Endothelial cell of umbilical vein (primary cell): ENCODE measurements at regions not wholly inside any gene's neighbourhood (a gene's known extent, or its start where the extent isn't known, plus 50 kb on each side); places are given as distances from the start of the nearest gene placed in this dataset.

ENCODE experiments used
- BruUV-seq: library from RNA; stranded (reverse); fragments of 400-500 nt; replicated peaks from 2 replicates; lab custom pipeline; 2021; lab: Mats Ljungman, UMichigan
- CTCF ChIA-PET: fragments of 300-600, 350-600 bp; sonication (Branson Sonifier 250); formaldehyde crosslinking; loops from one replicate; lab custom pipeline; 2021; ENCODE audit warnings: antibody characterized with exemption, inconsistent platforms; lab: Charles Lee
- POLR2A ChIA-PET: fragments of 300-600, 350-600 bp; sonication (Branson Sonifier 250); formaldehyde crosslinking; loops from one replicate; lab custom pipeline; 2021; ENCODE audit warnings: antibody characterized with exemption, inconsistent platforms; lab: Charles Lee
- DNase-seq: peaks from one replicate; pipeline ENCODE4 v3.0.0-alpha.2; 2011; ENCODE audit warnings: low read depth, low spot score
- FAIRE-seq: peaks from 2 replicates; lab custom pipeline; 2011; peaks lifted over from hg19 to GRCh38; lab: Jason Lieb, UNC
- H2AFZ ChIP-seq: 2 replicates; pipeline ENCODE4 v1.6.0; 2012; ENCODE audit warnings: low read depth, low read length, control low read depth, inconsistent platforms
- H3K27ac ChIP-seq: 2 replicates; pipeline ENCODE4 v1.5.1; 2011; ENCODE audit warnings: low read depth, mild to moderate bottlenecking, control low read depth, low read length, moderate library complexity; ENCODE audit not compliant: insufficient read depth
- H3K27me3 ChIP-seq, 2 experiments: 2 replicates each; pipeline versions ENCODE4 v1.6.0 to v1.6.1; 2011; ENCODE audit warnings: low read length in 2 of 2, mixed read lengths in 1 of 2; ENCODE audit not compliant: control insufficient read depth in 2 of 2, insufficient read depth in 2 of 2
- H3K36me3 ChIP-seq, 2 experiments: 2 replicates in 1 of 2; 3 replicates in 1 of 2; pipeline ENCODE4 v1.5.1; 2011; ENCODE audit warnings: low read length in 2 of 2, mild to moderate bottlenecking in 1 of 2, moderate library complexity in 1 of 2; ENCODE audit not compliant: control insufficient read depth in 2 of 2, insufficient read depth in 2 of 2; ENCODE audit errors: extremely low read depth in 1 of 2
- H3K4me1 ChIP-seq: 3 replicates; pipeline ENCODE4 v1.5.1; 2011; ENCODE audit warnings: mild to moderate bottlenecking, low read length; ENCODE audit not compliant: control insufficient read depth, insufficient read depth; ENCODE audit errors: extremely low read depth
- H3K4me2 ChIP-seq: 2 replicates; pipeline ENCODE4 v1.6.1; 2011; ENCODE audit warnings: low read length, control low read depth, mixed read lengths; ENCODE audit not compliant: insufficient read depth
- H3K4me3 ChIP-seq, 3 experiments: fragments of 200-600 bp in 1 of 3; sonication (generic), shearing (Covaris generic) in 1 of 3; replicated peaks in 1 of 3; 2 replicates each; pipeline ENCODE4 v1.5.1; 2011 to 2016; ENCODE audit warnings: control low read depth in 3 of 3, low read length in 3 of 3, mild to moderate bottlenecking in 2 of 3, inconsistent platforms in 1 of 3, low read depth in 1 of 3, moderate library complexity in 1 of 3; ENCODE audit not compliant: insufficient read depth in 1 of 3
- H3K79me2 ChIP-seq: 2 replicates; pipeline ENCODE4 v1.6.0; 2012; ENCODE audit warnings: low read length, inconsistent platforms; ENCODE audit not compliant: control insufficient read depth, insufficient read depth
- H3K9ac ChIP-seq: replicated peaks from 2 replicates; pipeline ENCODE3; 2011; ENCODE audit warnings: low read length, control low read depth; ENCODE audit not compliant: insufficient read depth; ENCODE audit errors: extremely low read depth
- H3K9me1 ChIP-seq: replicated peaks from 3 replicates; pipeline ENCODE4 v1.6.0; 2011; ENCODE audit warnings: mild to moderate bottlenecking, low read length; ENCODE audit not compliant: control insufficient read depth, insufficient read depth; ENCODE audit errors: extremely low read depth
- H3K9me3 ChIP-seq: replicated peaks from 2 replicates; pipeline ENCODE4 v1.5.1; 2012; ENCODE audit warnings: low read length, inconsistent platforms; ENCODE audit not compliant: control insufficient read depth, insufficient read depth
- H4K20me1 ChIP-seq: replicated peaks from 2 replicates; pipeline ENCODE3; 2011; ENCODE audit warnings: mild to moderate bottlenecking, low read length; ENCODE audit not compliant: control insufficient read depth, insufficient read depth; ENCODE audit errors: extremely low read depth
- CTCF ChIP-seq, 2 donors: IDR thresholded peaks; 1 replicate in 1 of 2; 2 replicates in 1 of 2; pipeline ENCODE4 v1.5.1; 2011; ENCODE audit warnings: low read length in 2 of 2, mild to moderate bottlenecking in 2 of 2, moderate library complexity in 2 of 2, control low read depth in 1 of 2, inconsistent platforms in 1 of 2, low read depth in 1 of 2; ENCODE audit not compliant: insufficient read depth in 1 of 2; ENCODE audit errors: extremely low read depth in 1 of 2
- EZH2 ChIP-seq: IDR thresholded peaks from 2 replicates; pipeline ENCODE4 v1.6.1; 2012; ENCODE audit warnings: borderline replicate concordance, low read depth, mild to moderate bottlenecking, moderate library complexity, low read length, inconsistent platforms; ENCODE audit not compliant: severe bottlenecking
- FOS ChIP-seq: IDR thresholded peaks from 2 replicates; pipeline ENCODE4 v1.6.1; 2011; ENCODE audit warnings: mild to moderate bottlenecking, low read length, moderate library complexity, borderline replicate concordance; ENCODE audit not compliant: insufficient read depth
- GATA2 ChIP-seq: IDR thresholded peaks from 2 replicates; pipeline ENCODE4 v1.7.0; 2011; ENCODE audit warnings: low read depth, mild to moderate bottlenecking, moderate library complexity, mixed read lengths, low read length; ENCODE audit not compliant: insufficient read length, insufficient read depth
- JUN ChIP-seq: IDR thresholded peaks from 2 replicates; pipeline ENCODE4 v1.6.1; 2011; ENCODE audit warnings: borderline replicate concordance, low read depth; ENCODE audit not compliant: insufficient read length, insufficient read depth
- MYC ChIP-seq: IDR thresholded peaks from one replicate; pipeline ENCODE4 v1.6.1; 2011; ENCODE audit warnings: mild to moderate bottlenecking, low read depth, low read length
- POLR2A ChIP-seq: IDR thresholded peaks from 2 replicates; pipeline ENCODE4 v1.6.1; 2012; ENCODE audit warnings: low read depth, mild to moderate bottlenecking, control low read depth, low read length
- POLR2AphosphoS5 ChIP-seq: IDR thresholded peaks from 2 replicates; pipeline ENCODE4 v1.6.1; 2012; ENCODE audit warnings: low read depth, mild to moderate bottlenecking, control low read depth, low read length, moderate library complexity; ENCODE audit not compliant: insufficient read depth
- dilution Hi-C: fragments of 300-500 bp; cut with MboI; formaldehyde crosslinking; loops from one replicate; pipeline ENCODE4 v1.15.0; 2019; ENCODE audit warnings: low sequenced_read_pairs; ENCODE audit not compliant: extremely low pct_ligation_motif_present
- intact Hi-C: fragments of 100-400 bp; cut with micrococcal nuclease; formaldehyde crosslinking; loops from one replicate; pipeline ENCODE4 v1.10.0; 2022
- TF ChIP-seq, protein P1 (sequence below): IDR thresholded peaks from 2 replicates; pipeline ENCODE4 v1.6.1; 2011; ENCODE audit not compliant: insufficient read depth, insufficient read length

DNA sequence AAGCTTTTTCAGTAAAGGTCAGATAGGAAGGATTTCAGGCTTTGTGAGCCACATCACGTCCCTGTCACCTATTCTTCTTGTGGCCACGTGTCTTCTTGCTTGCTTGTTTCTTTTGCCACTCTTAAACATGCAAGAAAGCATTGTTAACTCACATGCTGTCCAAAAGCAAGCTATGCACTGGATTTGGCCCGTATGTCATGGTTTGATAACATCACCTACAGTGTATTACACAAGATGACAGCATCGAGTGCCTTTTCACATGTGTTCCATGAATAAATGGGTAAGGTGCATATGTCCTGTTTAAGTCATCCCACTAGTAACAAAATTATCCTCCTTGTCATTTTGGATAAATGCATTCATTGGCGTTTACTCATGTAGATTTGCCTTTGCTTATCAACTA, 468.0 kb upstream of the FAT1 start:
- Histone ChIP-seq H3K4me1 (no peaks in the 10 kb centered on the region), H3K79me2 (no peaks in the 10 kb centered on the region), H2AFZ (no peak overlapping the region), H3K36me3 (no peaks in the 10 kb centered on the region), H3K4me3 (no peak overlapping the region), H3K4me2 (no peak overlapping the region), H3K9me1 (no peaks in the 10 kb centered on the region), H3K27ac (no peak overlapping the region), H4K20me1 (no peaks in the 10 kb centered on the region), H3K9ac (no peak overlapping the region), H3K9me3 (no peaks in the 10 kb centered on the region), H3K27me3 (no peaks in the 10 kb centered on the region)
- POLR2A ChIA-PET = no interaction called here
- intact Hi-C loops (no loop called here), dilution Hi-C loops (no loop called here)
- CTCF ChIA-PET = no interaction called here
- no peak for FAIRE-seq
- TF ChIP-seq, protein P1, sequence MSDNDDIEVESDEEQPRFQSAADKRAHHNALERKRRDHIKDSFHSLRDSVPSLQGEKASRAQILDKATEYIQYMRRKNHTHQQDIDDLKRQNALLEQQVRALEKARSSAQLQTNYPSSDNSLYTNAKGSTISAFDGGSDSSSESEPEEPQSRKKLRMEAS = no peak
- no peak for TF ChIP-seq EZH2
- TF ChIP-seq CTCF (IDR thresholded peaks at IDR 0.05; ENCODE audit: extremely low read depth in 1 of 2, insufficient read depth in 1 of 2, low read depth in 1 of 2, low read length in 2 of 2) = no peak
- TF ChIP-seq FOS = no peak
- BruUV-seq = no TSS peak
- DNase-seq = no peak

GRCh38 chr4:187192266-187192665, 468.6 kb upstream of the FAT1 start:
- H3K27me3 ChIP-seq = no peaks in the 10 kb centered on the region
- no peak for TF ChIP-seq EZH2
- no peak for TF ChIP-seq POLR2AphosphoS5
- TF ChIP-seq, protein P1 = no peak
- no peak for TF ChIP-seq POLR2A
- TF ChIP-seq GATA2 = no peak
- no peak for TF ChIP-seq CTCF (IDR thresholded peaks at IDR 0.05; ENCODE audit: extremely low read depth in 1 of 2, insufficient read depth in 1 of 2, low read depth in 1 of 2, low read length in 2 of 2)
- TF ChIP-seq JUN = no peak
- no peak for TF ChIP-seq FOS
- no peak for TF ChIP-seq MYC
- no TSS peak for BruUV-seq
- H3K9me3 ChIP-seq = no peaks in the 10 kb centered on the region
- intact Hi-C loops (no loop called here), dilution Hi-C loops (no loop called here)
- H3K79me2 ChIP-seq = no peaks in the 10 kb centered on the region
- no peak overlapping the region for H3K9ac ChIP-seq
- DNase-seq (no peak), FAIRE-seq (no peak)
- no peak overlapping the region for H2AFZ ChIP-seq
- H3K4me3 ChIP-seq = no peak overlapping the region
- H3K36me3 ChIP-seq = no peaks in the 10 kb centered on the region
- no peaks in the 10 kb centered on the region for H3K4me1 ChIP-seq
- H3K4me2 ChIP-seq = no peak overlapping the region
- POLR2A ChIA-PET = no interaction called here
- H3K27ac ChIP-seq = no peak overlapping the region
- CTCF ChIA-PET = no interaction called here
- H3K9me1 ChIP-seq = no peaks in the 10 kb centered on the region
- H4K20me1 ChIP-seq = no peaks in the 10 kb centered on the region
